Kidney (tissue), 13 donors: ENCODE measurements at regions not wholly inside any gene's neighbourhood (a gene's known extent, or its start where the extent isn't known, plus 50 kb on each side); places are given as distances from the start of the nearest gene placed in this dataset.

ENCODE experiments used
- DNase-seq, 5 donors: peaks; one replicate each; pipeline ENCODE4 v3.0.0-alpha.2; 2013 to 2020
- FAIRE-seq: peaks from 2 replicates; lab custom pipeline; 2012; peaks lifted over from hg19 to GRCh38; lab: Jason Lieb, UNC
- H3K27ac ChIP-seq, 2 donors: one replicate each; pipeline ENCODE4 v1.7.0; 2013; ENCODE audit warnings: low read depth in 2 of 2, low read length in 2 of 2, inconsistent platforms in 1 of 2
- H3K27me3 ChIP-seq: one replicate; pipeline ENCODE4 v1.7.1; 2013; ENCODE audit warnings: low read length, inconsistent platforms; ENCODE audit not compliant: control insufficient read depth, insufficient read depth
- H3K36me3 ChIP-seq, 3 donors: one replicate each; pipeline versions ENCODE4 v1.7.0 to v1.7.1; 2013; ENCODE audit warnings: low read length in 3 of 3, control low read depth in 1 of 3, inconsistent platforms in 1 of 3; ENCODE audit not compliant: insufficient read depth in 3 of 3, control insufficient read depth in 2 of 3
- H3K4me1 ChIP-seq, 3 donors: one replicate each; pipeline versions ENCODE4 v1.7.0 to v1.7.1; 2013; ENCODE audit warnings: low read length in 3 of 3, inconsistent platforms in 1 of 3, low read depth in 1 of 3; ENCODE audit not compliant: control insufficient read depth in 2 of 3, insufficient read depth in 2 of 3
- H3K4me3 ChIP-seq, 3 donors: one replicate each; pipeline versions ENCODE4 v1.7.0 to v1.8.1; 2013; ENCODE audit warnings: low read length in 3 of 3, control low read depth in 1 of 3, inconsistent platforms in 1 of 3
- H3K9ac ChIP-seq, 3 donors: one replicate each; pipeline versions ENCODE4 v1.7.0 to v1.7.1; 2013; ENCODE audit warnings: low read length in 3 of 3, control low read depth in 1 of 3, inconsistent platforms in 1 of 3
- H3K9me3 ChIP-seq, 3 donors: one replicate each; pipeline versions ENCODE4 v1.7.0 to v1.7.1; 2013; ENCODE audit warnings: low read length in 3 of 3, control low read depth in 1 of 3, inconsistent platforms in 1 of 3; ENCODE audit not compliant: control insufficient read depth in 2 of 3, insufficient read depth in 1 of 3
- intact Hi-C: fragments of 100-400 bp; cut with DNase I; formaldehyde crosslinking; loops from one replicate; pipeline ENCODE4 v1.11.1; 2022
- TF ChIP-seq, protein P1 (sequence below): IDR thresholded peaks from 3 replicates; pipeline ENCODE4 v1.5.1; 2012; ENCODE audit warnings: mild to moderate bottlenecking, moderate library complexity, borderline replicate concordance; ENCODE audit not compliant: insufficient read depth; ENCODE audit errors: extremely low read depth
- donor health status: control.
- donor health status: control.
- donor health status: control.
- donor health status: control.
- donor health status: control.
- donor health status: DM: yes; HTN: yes; CAD: no.
- donor health status: Normal renal cell carcinoma (clear cell type).

DNA sequence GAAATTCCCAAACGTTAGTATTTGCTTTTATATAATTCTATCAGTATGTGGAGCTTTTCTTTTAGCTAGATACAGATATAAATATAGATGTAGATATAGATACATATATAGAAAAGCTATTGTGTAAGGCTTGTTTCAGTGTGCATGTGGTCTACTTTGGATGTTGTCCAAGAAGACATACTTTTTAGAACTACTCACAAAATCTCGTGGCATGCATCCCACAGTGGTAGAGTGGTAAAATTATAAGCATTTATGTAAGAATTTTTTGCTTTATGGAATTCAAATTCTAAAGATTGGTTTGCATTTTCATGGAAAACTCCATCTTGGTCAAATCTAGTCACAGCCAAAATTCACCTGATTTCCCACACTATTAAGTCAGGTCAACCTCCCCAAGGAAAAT, 880.4 kb downstream of the EFNB2 start:
- FAIRE-seq, result no peak
- intact Hi-C loops, result no loop called here

DNA sequence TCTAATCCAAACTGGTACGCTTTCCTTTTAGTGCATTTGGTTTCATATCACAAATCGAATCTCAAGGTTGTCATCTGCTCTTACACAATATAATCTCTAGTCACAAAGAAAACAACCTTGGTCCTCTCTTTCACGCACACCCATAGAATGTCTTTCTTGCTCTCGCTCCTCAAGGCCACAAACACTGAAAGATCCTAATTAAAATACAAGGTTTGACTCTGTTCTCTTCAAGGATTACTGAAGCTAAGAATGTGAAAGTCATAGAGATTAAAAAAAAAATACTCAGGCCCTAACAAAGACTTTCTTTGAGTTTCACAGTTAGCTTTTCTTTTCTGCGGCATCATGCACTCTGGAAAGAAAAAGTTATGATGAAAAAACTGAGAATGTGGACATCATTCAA, 891.5 kb downstream of the EFNB2 start:
- no peak for DNase-seq
- no peaks in the 10 kb centered on the region for H3K4me1 ChIP-seq
- H3K27ac ChIP-seq, result no peak overlapping the region
- no peak overlapping the region for H3K4me3 ChIP-seq
- H3K9ac ChIP-seq, result no peak overlapping the region
- FAIRE-seq, result no peak
- no peaks in the 10 kb centered on the region for H3K36me3 ChIP-seq
- peaks cover 0 to 7% (median 4%) of the 10 kb centered on the region in 3 donors for H3K9me3 ChIP-seq
- intact Hi-C loops, result no loop called here
- no peaks in the 10 kb centered on the region for H3K27me3 ChIP-seq
- TF ChIP-seq, protein P1, sequence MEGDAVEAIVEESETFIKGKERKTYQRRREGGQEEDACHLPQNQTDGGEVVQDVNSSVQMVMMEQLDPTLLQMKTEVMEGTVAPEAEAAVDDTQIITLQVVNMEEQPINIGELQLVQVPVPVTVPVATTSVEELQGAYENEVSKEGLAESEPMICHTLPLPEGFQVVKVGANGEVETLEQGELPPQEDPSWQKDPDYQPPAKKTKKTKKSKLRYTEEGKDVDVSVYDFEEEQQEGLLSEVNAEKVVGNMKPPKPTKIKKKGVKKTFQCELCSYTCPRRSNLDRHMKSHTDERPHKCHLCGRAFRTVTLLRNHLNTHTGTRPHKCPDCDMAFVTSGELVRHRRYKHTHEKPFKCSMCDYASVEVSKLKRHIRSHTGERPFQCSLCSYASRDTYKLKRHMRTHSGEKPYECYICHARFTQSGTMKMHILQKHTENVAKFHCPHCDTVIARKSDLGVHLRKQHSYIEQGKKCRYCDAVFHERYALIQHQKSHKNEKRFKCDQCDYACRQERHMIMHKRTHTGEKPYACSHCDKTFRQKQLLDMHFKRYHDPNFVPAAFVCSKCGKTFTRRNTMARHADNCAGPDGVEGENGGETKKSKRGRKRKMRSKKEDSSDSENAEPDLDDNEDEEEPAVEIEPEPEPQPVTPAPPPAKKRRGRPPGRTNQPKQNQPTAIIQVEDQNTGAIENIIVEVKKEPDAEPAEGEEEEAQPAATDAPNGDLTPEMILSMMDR, result no peak

More for the DNA sequence above, 880.4 kb downstream of the EFNB2 start:
- no peak overlapping the region for H3K9ac ChIP-seq
- TF ChIP-seq, protein P1, result no peak
- no peak for DNase-seq
- H3K4me1 ChIP-seq, result no peaks in the 10 kb centered on the region
- no peaks in the 10 kb centered on the region for H3K27me3 ChIP-seq
- no peak overlapping the region for H3K4me3 ChIP-seq
- H3K27ac ChIP-seq, result no peak overlapping the region
- peaks cover 0 to 4% (median 0%) of the 10 kb centered on the region in 3 donors for H3K9me3 ChIP-seq
- no peaks in the 10 kb centered on the region for H3K36me3 ChIP-seq

DNA sequence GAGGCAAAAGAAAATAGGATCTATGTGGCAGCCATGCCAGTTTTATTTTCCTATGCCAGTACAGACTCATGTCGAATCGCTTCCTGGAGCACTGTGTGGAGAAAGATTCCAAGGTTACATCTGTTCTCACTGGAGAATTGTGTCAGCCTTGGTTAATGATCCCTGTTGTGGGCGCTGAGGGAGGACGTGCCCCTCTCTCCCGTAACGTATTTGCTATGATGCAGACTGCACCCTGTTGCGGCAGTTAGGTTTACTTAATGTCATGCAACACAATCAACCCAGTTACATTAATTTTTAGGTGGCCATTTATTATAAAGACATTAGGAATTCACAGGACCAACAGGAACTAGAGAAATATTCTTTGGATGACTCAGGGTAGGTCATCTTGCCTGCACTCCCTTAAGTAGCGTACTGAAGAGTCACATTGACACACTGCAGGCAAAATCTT, 892.9 kb downstream of the EFNB2 start:
- H3K9ac ChIP-seq, result no peak overlapping the region
- no peak overlapping the region for H3K4me3 ChIP-seq
- H3K9me3 ChIP-seq, result no peaks in the 10 kb centered on the region
- intact Hi-C loops, result no loop called here
- H3K27ac ChIP-seq, result no peak overlapping the region
- H3K27me3 ChIP-seq, result no peaks in the 10 kb centered on the region
- TF ChIP-seq, protein P1, result no peak
- H3K4me1 ChIP-seq, result no peaks in the 10 kb centered on the region
- FAIRE-seq (no peak), DNase-seq (no peak)
- H3K36me3 ChIP-seq, result no peaks in the 10 kb centered on the region

DNA sequence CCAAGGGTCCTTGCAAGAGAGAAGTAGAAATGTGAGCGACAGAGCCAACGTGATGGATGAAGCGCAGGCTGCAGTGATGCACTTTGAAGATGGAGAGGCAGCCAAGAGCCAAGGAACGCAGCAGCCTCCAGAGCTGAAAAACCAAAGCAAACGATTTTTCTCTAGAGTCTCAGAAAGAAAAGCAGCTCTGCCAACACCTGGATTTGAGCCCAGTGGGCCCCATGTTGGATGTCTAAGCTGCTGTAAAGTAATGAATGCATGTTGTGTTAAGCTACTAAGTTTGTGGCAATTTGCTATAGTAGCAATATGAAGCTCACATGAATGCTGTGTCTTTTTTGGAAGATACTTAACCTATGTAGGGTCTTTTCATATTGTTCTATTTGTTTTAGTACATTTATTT, 894.3 kb downstream of the EFNB2 start:
- no peaks in the 10 kb centered on the region for H3K9me3 ChIP-seq
- H3K36me3 ChIP-seq, result no peaks in the 10 kb centered on the region
- no peak overlapping the region for H3K9ac ChIP-seq
- H3K4me1 ChIP-seq, result no peaks in the 10 kb centered on the region
- DNase-seq, result no peak
- H3K27me3 ChIP-seq, result no peaks in the 10 kb centered on the region
- TF ChIP-seq, protein P1, result no peak
- FAIRE-seq, result no peak
- H3K4me3 ChIP-seq, result no peak overlapping the region
- intact Hi-C loops, result no loop called here
- H3K27ac ChIP-seq, result no peak overlapping the region
